HepG2 (cell line): ENCODE measurements at regions not wholly inside any gene's neighbourhood (a gene's known extent, or its start where the extent isn't known, plus 50 kb on each side); places are given as distances from the start of the nearest gene placed in this dataset.

Experiments
- ATAC-seq: fragments of 200-7000 bp; cut with Tn5 transposase; 3 replicates; pipeline ENCODE4 v1.9.1; 2020; ENCODE audit warnings: mild to moderate bottlenecking, moderate library complexity
- BruUV-seq: library from RNA; stranded (reverse); fragments of 400-500 nt; replicated peaks from 2 replicates; lab custom pipeline; 2021; lab: Mats Ljungman, UMichigan
- CTCF ChIA-PET: fragments of 300-600 bp; formaldehyde crosslinking; extraction: SDS; loops from one replicate; lab custom pipeline; 2021; ENCODE audit warnings: low total read pairs, inconsistent platforms, low intra/inter-chr PET ratio; lab: Yijun Ruan, JAX
- POLR2A ChIA-PET: fragments of 350-600 bp; sonication (Branson Sonifier 250); formaldehyde crosslinking; loops from one replicate; lab custom pipeline; 2020; ENCODE audit warnings: antibody characterized with exemption, inconsistent platforms; lab: Yijun Ruan, JAX
- DNase-seq: peaks from one replicate; pipeline ENCODE4 v3.0.0-alpha.2; 2015; ENCODE audit warnings: low spot score
- FAIRE-seq: peaks from 3 replicates; lab custom pipeline; 2011; peaks lifted over from hg19 to GRCh38; lab: Jason Lieb, UNC
- H2AFZ ChIP-seq: one replicate; pipeline ENCODE4 v1.6.1; 2011; ENCODE audit warnings: low read length, inconsistent platforms
- H3K27ac ChIP-seq: fragments of 300-600 bp; 3 replicates; pipeline ENCODE4 v1.8.0; 2011; ENCODE audit warnings: mixed run types, mild to moderate bottlenecking, mixed read lengths, low read length, inconsistent platforms; ENCODE audit not compliant: insufficient read depth; ENCODE audit errors: extremely low read length
- H3K27me3 ChIP-seq, 2 experiments: fragments of 200-600 bp in 1 of 2; 2 replicates in 1 of 2; 3 replicates in 1 of 2; pipeline versions ENCODE4 v1.6.0 to v1.8.0; 2011; ENCODE audit warnings: low read length in 2 of 2, mild to moderate bottlenecking in 2 of 2, moderate library complexity in 2 of 2, inconsistent platforms in 1 of 2; ENCODE audit not compliant: insufficient read depth in 2 of 2, control insufficient read depth in 1 of 2
- H3K36me3 ChIP-seq, 2 experiments: fragments of 200-600 bp in 1 of 2; replicated peaks in 1 of 2; 2 replicates in 1 of 2; 3 replicates in 1 of 2; pipeline versions ENCODE4 v1.5.1 to v1.8.0; 2011; ENCODE audit warnings: low read length in 2 of 2, inconsistent platforms in 1 of 2; ENCODE audit not compliant: insufficient read depth in 2 of 2, control insufficient read depth in 1 of 2
- H3K4me1 ChIP-seq: 2 replicates; pipeline ENCODE4 v1.5.1; 2012; ENCODE audit warnings: low read length, inconsistent platforms; ENCODE audit not compliant: insufficient read depth
- H3K4me2 ChIP-seq: 2 replicates; pipeline ENCODE4 v1.6.0; 2011; ENCODE audit warnings: low read depth, low read length, inconsistent platforms
- H3K4me3 ChIP-seq, 3 experiments: fragments of 200-600 bp in 1 of 3; sonication (generic), shearing (Covaris generic) in 1 of 3; replicated peaks in 1 of 3; 2 replicates each; pipeline ENCODE4 v1.5.1; 2011 to 2016; ENCODE audit warnings: low read length in 3 of 3, inconsistent platforms in 2 of 3, low read depth in 2 of 3, mild to moderate bottlenecking in 2 of 3, control low read depth in 1 of 3, mixed read lengths in 1 of 3; ENCODE audit not compliant: insufficient read depth in 1 of 3
- H3K79me2 ChIP-seq: one replicate; pipeline ENCODE4 v1.6.1; 2011; ENCODE audit warnings: low read length, inconsistent platforms; ENCODE audit not compliant: insufficient read depth
- H3K9ac ChIP-seq: 2 replicates; pipeline ENCODE4 v1.6.0; 2011; ENCODE audit warnings: mild to moderate bottlenecking, low read depth, low read length, inconsistent platforms; ENCODE audit not compliant: insufficient read depth
- H3K9me3 ChIP-seq: 2 replicates; pipeline ENCODE4 v1.5.1; 2012; ENCODE audit warnings: mild to moderate bottlenecking, low read length
- H4K20me1 ChIP-seq: 2 replicates; pipeline ENCODE4 v1.6.0; 2011; ENCODE audit warnings: inconsistent platforms, mild to moderate bottlenecking, low read length, moderate library complexity; ENCODE audit not compliant: insufficient read depth
- BORCS8-MEF2B ChIP-seq: sonication (generic); formaldehyde crosslinking; IDR thresholded peaks from 2 replicates; pipeline ENCODE4 v1.8.0; 2022; ENCODE audit warnings: mild to moderate bottlenecking, missing genetic modification reagents
- HNRNPH1 ChIP-seq: fragments of 200-400 bp; formaldehyde crosslinking; optimal IDR thresholded peaks from 2 replicates; pipeline ENCODE3; 2017; ENCODE audit warnings: mild to moderate bottlenecking, low read depth, low read length
- HNRNPL ChIP-seq: fragments of 200-400 bp; formaldehyde crosslinking; IDR thresholded peaks from 2 replicates; pipeline ENCODE4 v1.6.1; 2017; ENCODE audit warnings: mild to moderate bottlenecking, low read depth, low read length
- MAF1 ChIP-seq: sonication (generic); formaldehyde crosslinking; IDR thresholded peaks from 2 replicates; pipeline ENCODE4 v1.5.0; 2020; ENCODE audit warnings: missing genetic modification reagents, borderline replicate concordance
- SP1 ChIP-seq, 2 experiments: fragments of 450-650 bp in 1 of 2; sonication (generic) in 1 of 2; formaldehyde crosslinking in 1 of 2; IDR thresholded peaks; 2 replicates each; pipeline versions ENCODE4 v1.4.0 to v1.6.1; 2016 to 2020; ENCODE audit warnings: missing genetic modification reagents in 1 of 2
- TBP ChIP-seq: sonication (generic); formaldehyde crosslinking; IDR thresholded peaks from 2 replicates; pipeline ENCODE4 v1.5.0; 2020; ENCODE audit warnings: missing genetic modification reagents
- XBP1 ChIP-seq: sonication (generic); formaldehyde crosslinking; IDR thresholded peaks from 2 replicates; pipeline ENCODE4 v1.5.0; 2020; ENCODE audit warnings: missing genetic modification reagents
- ZNF891 ChIP-seq: sonication (generic); formaldehyde crosslinking; IDR thresholded peaks from 2 replicates; pipeline ENCODE4 v1.5.0; 2020; ENCODE audit warnings: mild to moderate bottlenecking, missing genetic modification reagents
- WGBS: methylation state at CpG from one replicate; pipeline ENCODE4 v1.1.6; 2017; ENCODE audit warnings: low lambda C conversion rate; 5-methylcytosine and 5-hydroxymethylcytosine counted together
- in situ Hi-C: cut with HindIII; loops from 2 replicates; pipeline ENCODE4 v1.10.0; 2017; ENCODE audit warnings: low pct_unique_long_range_greater_than_20kb; ENCODE audit not compliant: extremely low pct_ligation_motif_present
- intact Hi-C: fragments of 100-400 bp; cut with micrococcal nuclease; formaldehyde crosslinking; loops from one replicate; pipeline ENCODE4 v1.10.0; 2022; ENCODE audit not compliant: unreplicated experiment
- TF ChIP-seq, protein P1 (sequence below): sonication (generic); formaldehyde crosslinking; IDR thresholded peaks from 2 replicates; pipeline ENCODE4 v1.4.0; 2020; ENCODE audit warnings: mild to moderate bottlenecking, missing genetic modification reagents
- TF ChIP-seq, protein P2 (sequence below): fragments of 450-650 bp; IDR thresholded peaks from 2 replicates; pipeline ENCODE4 v1.6.1; 2017; ENCODE audit warnings: mild to moderate bottlenecking
- TF ChIP-seq, protein P3 (sequence below): sonication (generic); formaldehyde crosslinking; IDR thresholded peaks from 2 replicates; pipeline ENCODE4 v1.5.0; 2020; ENCODE audit warnings: missing genetic modification reagents

DNA sequence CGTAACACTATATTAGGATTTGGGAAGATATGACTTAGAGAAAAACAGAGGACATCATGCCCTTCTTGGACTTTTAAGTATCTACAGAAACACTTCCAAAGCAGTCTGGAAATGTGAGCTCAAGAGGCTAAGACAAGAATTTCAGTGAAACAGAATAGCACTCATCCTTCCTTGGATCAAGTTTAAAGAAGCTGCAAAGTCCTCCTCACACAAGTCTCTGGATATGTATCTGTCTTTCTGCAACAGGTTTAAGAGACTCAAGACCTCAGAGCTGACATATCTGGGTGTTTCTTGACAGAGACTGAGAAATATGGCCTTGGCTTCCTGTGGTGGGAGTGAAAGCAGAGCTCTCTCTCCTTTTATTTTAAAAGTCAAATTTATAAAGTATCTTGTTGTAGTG lies 82.5 kb upstream of the GIMD1 start:
- peaks cover 9% of the 10 kb centered on the region; the same call in 1 of the 2 replicates for H3K9me3 ChIP-seq
- H3K27ac ChIP-seq = no peak overlapping the region
- DNase-seq (no peak), FAIRE-seq (no peak), ATAC-seq (no peak)
- ChIA-PET POLR2A (no interaction called here), CTCF (no interaction called here)
- no TSS peak for BruUV-seq
- no peak overlapping the region for H3K4me2 ChIP-seq
- no peaks in the 10 kb centered on the region for H3K27me3 ChIP-seq
- H3K4me3 ChIP-seq = no peak overlapping the region
- WGBS = 40% methylated on average over 1 of the region's 1 CpG
- no peak overlapping the region for H2AFZ ChIP-seq
- H4K20me1 ChIP-seq = no peaks in the 10 kb centered on the region
- no peak overlapping the region for H3K9ac ChIP-seq
- no peaks in the 10 kb centered on the region for H3K4me1 ChIP-seq
- no peak for TF ChIP-seq TBP (CRISPR knock-in tag)
- TF ChIP-seq MAF1 (CRISPR knock-in tag) = no peak
- no peak for TF ChIP-seq XBP1 (CRISPR knock-in tag)
- TF ChIP-seq, protein P1, sequence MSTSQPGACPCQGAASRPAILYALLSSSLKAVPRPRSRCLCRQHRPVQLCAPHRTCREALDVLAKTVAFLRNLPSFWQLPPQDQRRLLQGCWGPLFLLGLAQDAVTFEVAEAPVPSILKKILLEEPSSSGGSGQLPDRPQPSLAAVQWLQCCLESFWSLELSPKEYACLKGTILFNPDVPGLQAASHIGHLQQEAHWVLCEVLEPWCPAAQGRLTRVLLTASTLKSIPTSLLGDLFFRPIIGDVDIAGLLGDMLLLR (CRISPR knock-in tag) = no peak
- TF ChIP-seq, protein P2, sequence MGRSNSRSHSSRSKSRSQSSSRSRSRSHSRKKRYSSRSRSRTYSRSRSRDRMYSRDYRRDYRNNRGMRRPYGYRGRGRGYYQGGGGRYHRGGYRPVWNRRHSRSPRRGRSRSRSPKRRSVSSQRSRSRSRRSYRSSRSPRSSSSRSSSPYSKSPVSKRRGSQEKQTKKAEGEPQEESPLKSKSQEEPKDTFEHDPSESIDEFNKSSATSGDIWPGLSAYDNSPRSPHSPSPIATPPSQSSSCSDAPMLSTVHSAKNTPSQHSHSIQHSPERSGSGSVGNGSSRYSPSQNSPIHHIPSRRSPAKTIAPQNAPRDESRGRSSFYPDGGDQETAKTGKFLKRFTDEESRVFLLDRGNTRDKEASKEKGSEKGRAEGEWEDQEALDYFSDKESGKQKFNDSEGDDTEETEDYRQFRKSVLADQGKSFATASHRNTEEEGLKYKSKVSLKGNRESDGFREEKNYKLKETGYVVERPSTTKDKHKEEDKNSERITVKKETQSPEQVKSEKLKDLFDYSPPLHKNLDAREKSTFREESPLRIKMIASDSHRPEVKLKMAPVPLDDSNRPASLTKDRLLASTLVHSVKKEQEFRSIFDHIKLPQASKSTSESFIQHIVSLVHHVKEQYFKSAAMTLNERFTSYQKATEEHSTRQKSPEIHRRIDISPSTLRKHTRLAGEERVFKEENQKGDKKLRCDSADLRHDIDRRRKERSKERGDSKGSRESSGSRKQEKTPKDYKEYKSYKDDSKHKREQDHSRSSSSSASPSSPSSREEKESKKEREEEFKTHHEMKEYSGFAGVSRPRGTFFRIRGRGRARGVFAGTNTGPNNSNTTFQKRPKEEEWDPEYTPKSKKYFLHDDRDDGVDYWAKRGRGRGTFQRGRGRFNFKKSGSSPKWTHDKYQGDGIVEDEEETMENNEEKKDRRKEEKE = no peak
- TF ChIP-seq ZNF891 = no peak
- TF ChIP-seq, protein P3, sequence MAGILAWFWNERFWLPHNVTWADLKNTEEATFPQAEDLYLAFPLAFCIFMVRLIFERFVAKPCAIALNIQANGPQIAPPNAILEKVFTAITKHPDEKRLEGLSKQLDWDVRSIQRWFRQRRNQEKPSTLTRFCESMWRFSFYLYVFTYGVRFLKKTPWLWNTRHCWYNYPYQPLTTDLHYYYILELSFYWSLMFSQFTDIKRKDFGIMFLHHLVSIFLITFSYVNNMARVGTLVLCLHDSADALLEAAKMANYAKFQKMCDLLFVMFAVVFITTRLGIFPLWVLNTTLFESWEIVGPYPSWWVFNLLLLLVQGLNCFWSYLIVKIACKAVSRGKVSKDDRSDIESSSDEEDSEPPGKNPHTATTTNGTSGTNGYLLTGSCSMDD (CRISPR knock-in tag) = no peak
- no peak for TF ChIP-seq BORCS8-MEF2B
- no peak for TF ChIP-seq SP1 (IDR thresholded peaks at IDR 0.05)
- TF ChIP-seq SP1 (CRISPR knock-in tag; IDR thresholded peaks at IDR 0.05) = no peak
- TF ChIP-seq HNRNPL = no peak
- TF ChIP-seq HNRNPH1 = no peak
- in situ Hi-C loops = no loop called here
- H3K79me2 ChIP-seq = no peaks in the 10 kb centered on the region
- no peaks in the 10 kb centered on the region for H3K36me3 ChIP-seq
- intact Hi-C loops = no loop called here
